Keratinocyte (primary cell): ENCODE measurements at regions not wholly inside any gene's neighbourhood (a gene's known extent, or its start where the extent isn't known, plus 50 kb on each side); places are given as distances from the start of the nearest gene placed in this dataset.

Experiments
- DNase-seq: peaks from one replicate; pipeline ENCODE4 v3.0.0-alpha.2; 2011; ENCODE audit warnings: low read depth, missing footprints, low spot score
- FAIRE-seq: peaks from 2 replicates; lab custom pipeline; 2011; peaks lifted over from hg19 to GRCh38; lab: Jason Lieb, UNC
- H2AFZ ChIP-seq: 2 replicates; pipeline ENCODE4 v1.6.0; 2012; ENCODE audit warnings: low read length, control low read depth, inconsistent platforms; ENCODE audit not compliant: control insufficient read depth
- H3K27ac ChIP-seq: 2 replicates; pipeline ENCODE4 v1.5.1; 2011; ENCODE audit warnings: low read length; ENCODE audit not compliant: control insufficient read depth, insufficient read depth
- H3K27me3 ChIP-seq: 3 replicates; pipeline ENCODE4 v1.6.0; 2011; ENCODE audit warnings: low read length; ENCODE audit not compliant: control insufficient read depth, insufficient read depth; ENCODE audit errors: extremely low read depth
- H3K36me3 ChIP-seq, 2 experiments: 2 replicates in 1 of 2; 3 replicates in 1 of 2; pipeline ENCODE4 v1.5.1; 2011; ENCODE audit warnings: low read length in 2 of 2, mild to moderate bottlenecking in 1 of 2; ENCODE audit not compliant: control insufficient read depth in 2 of 2, insufficient read depth in 2 of 2; ENCODE audit errors: extremely low read depth in 1 of 2
- H3K4me1 ChIP-seq: 3 replicates; pipeline ENCODE4 v1.5.1; 2011; ENCODE audit warnings: low read length; ENCODE audit not compliant: control insufficient read depth, insufficient read depth; ENCODE audit errors: extremely low read depth
- H3K4me2 ChIP-seq: 3 replicates; pipeline ENCODE4 v1.6.0; 2011; ENCODE audit warnings: low read depth, low read length; ENCODE audit not compliant: control insufficient read depth, insufficient read depth; ENCODE audit errors: extremely low read depth
- H3K4me3 ChIP-seq, 3 experiments: fragments of 200-600 bp in 1 of 3; sonication (generic) in 1 of 3; 2 replicates in 2 of 3; 3 replicates in 1 of 3; pipeline ENCODE4 v1.5.1; 2011 to 2016; ENCODE audit warnings: low read length in 3 of 3, mild to moderate bottlenecking in 3 of 3, control low read depth in 2 of 3, inconsistent platforms in 1 of 3, low read depth in 1 of 3, mixed read lengths in 1 of 3, mixed run types in 1 of 3, moderate library complexity in 1 of 3; ENCODE audit not compliant: control insufficient read depth in 2 of 3, insufficient read depth in 2 of 3; ENCODE audit errors: extremely low read depth in 1 of 3
- H3K79me2 ChIP-seq: 2 replicates; pipeline ENCODE4 v1.6.0; 2012; ENCODE audit warnings: low read length; ENCODE audit not compliant: control insufficient read depth, insufficient read depth
- H3K9ac ChIP-seq: 3 replicates; pipeline ENCODE4 v1.6.0; 2011; ENCODE audit warnings: low read length; ENCODE audit not compliant: control insufficient read depth, insufficient read depth; ENCODE audit errors: extremely low read depth
- H3K9me1 ChIP-seq: 3 replicates; pipeline ENCODE4 v1.6.0; 2011; ENCODE audit warnings: low read length; ENCODE audit not compliant: control insufficient read depth, insufficient read depth; ENCODE audit errors: extremely low read depth
- H3K9me3 ChIP-seq: 2 replicates; pipeline ENCODE4 v1.5.1; 2012; ENCODE audit warnings: low read depth, low read length; ENCODE audit not compliant: control insufficient read depth
- H4K20me1 ChIP-seq: 3 replicates; pipeline ENCODE4 v1.6.0; 2011; ENCODE audit warnings: low read length; ENCODE audit not compliant: control insufficient read depth, insufficient read depth; ENCODE audit errors: extremely low read depth
- CTCF ChIP-seq, 3 experiments: IDR thresholded peaks in 1 of 3; conservative IDR thresholded peaks in 1 of 3; optimal IDR thresholded peaks in 1 of 3; 2 replicates in 2 of 3; 3 replicates in 1 of 3; pipeline versions ENCODE3 to v1.5.1; 2011; ENCODE audit warnings: low read length in 3 of 3, mild to moderate bottlenecking in 3 of 3, moderate library complexity in 2 of 3, control low read depth in 1 of 3, inconsistent platforms in 1 of 3; ENCODE audit not compliant: insufficient read depth in 2 of 3; ENCODE audit errors: extremely low read depth in 1 of 3
- EZH2 ChIP-seq: IDR thresholded peaks from one replicate; pipeline ENCODE4 v1.6.1; 2012; ENCODE audit warnings: inconsistent platforms, mild to moderate bottlenecking, low read length, moderate library complexity
- dilution Hi-C: fragments of 300-500 bp; cut with MboI; formaldehyde crosslinking; loops from one replicate; pipeline ENCODE4 v1.7.0; 2020; ENCODE audit warnings: low sequenced_read_pairs; ENCODE audit not compliant: extremely low pct_ligation_motif_present

GRCh38 chr11:22476589-22476988, 138.4 kb downstream of the SLC17A6 start:
- DNase-seq, result no peak
- H3K4me1 ChIP-seq, result no peaks in the 10 kb centered on the region
- H3K36me3 ChIP-seq, result no peaks in the 10 kb centered on the region
- no peaks in the 10 kb centered on the region for H4K20me1 ChIP-seq
- no peak overlapping the region for H3K4me2 ChIP-seq
- H3K9me1 ChIP-seq, result no peaks in the 10 kb centered on the region
- no peak for FAIRE-seq
- TF ChIP-seq EZH2, result no peak
- no peak for TF ChIP-seq CTCF (optimal IDR thresholded peaks at IDR 0.05 in 1 of 3, IDR thresholded peaks at IDR 0.05 in 1 of 3, conservative IDR thresholded peaks at IDR 0.05 in 1 of 3; ENCODE audit: extremely low read depth in 1 of 3, insufficient read depth in 2 of 3, low read length in 3 of 3)
- no peak overlapping the region for H3K9ac ChIP-seq
- no peak overlapping the region for H2AFZ ChIP-seq
- H3K4me3 ChIP-seq, result no peak overlapping the region
- H3K79me2 ChIP-seq, result no peaks in the 10 kb centered on the region
- no peak overlapping the region for H3K27ac ChIP-seq
- H3K27me3 ChIP-seq, result no peaks in the 10 kb centered on the region
- H3K9me3 ChIP-seq, result no peaks in the 10 kb centered on the region
- dilution Hi-C loops, result no loop called here

GRCh38 chr11:22474616-22475015, 136.4 kb downstream of the SLC17A6 start:
- H3K27me3 ChIP-seq, result no peaks in the 10 kb centered on the region
- H3K9me3 ChIP-seq, result no peaks in the 10 kb centered on the region
- no peak for TF ChIP-seq CTCF (optimal IDR thresholded peaks at IDR 0.05 in 1 of 3, IDR thresholded peaks at IDR 0.05 in 1 of 3, conservative IDR thresholded peaks at IDR 0.05 in 1 of 3; ENCODE audit: extremely low read depth in 1 of 3, insufficient read depth in 2 of 3, low read length in 3 of 3)
- TF ChIP-seq EZH2, result no peak
- H3K9me1 ChIP-seq, result no peaks in the 10 kb centered on the region
- H3K9ac ChIP-seq, result no peak overlapping the region
- H3K36me3 ChIP-seq, result no peaks in the 10 kb centered on the region
- FAIRE-seq (no peak), DNase-seq (no peak)
- H3K4me1 ChIP-seq, result no peaks in the 10 kb centered on the region
- H2AFZ ChIP-seq, result no peak overlapping the region
- no peaks in the 10 kb centered on the region for H3K79me2 ChIP-seq
- H4K20me1 ChIP-seq, result no peaks in the 10 kb centered on the region
- dilution Hi-C loops, result no loop called here
- no peak overlapping the region for H3K4me3 ChIP-seq
- H3K4me2 ChIP-seq, result no peak overlapping the region
- no peak overlapping the region for H3K27ac ChIP-seq
